ENCODE measurements at regions not wholly inside any gene's neighbourhood (a gene's known extent, or its start where the extent isn't known, plus 50 kb on each side); places are given as distances from the start of the nearest gene placed in this dataset.

GRCh38 chr13:82934000-82934399 lies 948.3 kb downstream of the SLITRK1 start:
- DNase-seq, result no peak

- no peak for DNase-seq
These were observed 957.2 kb downstream of the SLITRK1 start for GRCh38 chr13:82925114-82925513.

- DNase-seq, result no peak
These were observed 964.3 kb downstream of the SLITRK1 start for GRCh38 chr13:82917984-82918383.

GRCh38 chr13:82912564-82912963 lies 969.7 kb downstream of the SLITRK1 start:
- DNase-seq, result no peak

- DNase-seq, result no peak
These were observed 977.2 kb downstream of the SLITRK1 start for GRCh38 chr13:82905071-82905470.

GRCh38 chr13:82900453-82900852 lies 981.8 kb downstream of the SLITRK1 start:
- no peak for DNase-seq

GRCh38 chr13:82898586-82898985 lies 983.7 kb downstream of the SLITRK1 start:
- DNase-seq, result no peak

GRCh38 chr13:82879921-82880320 lies 1002.4 kb downstream of the SLITRK1 start:
- DNase-seq, result no peak

GRCh38 chr13:82878536-82878935 lies 1003.7 kb downstream of the SLITRK1 start:
- DNase-seq, result no peak

GRCh38 chr13:82867284-82867683 lies 1015.0 kb downstream of the SLITRK1 start:
- no peak for DNase-seq

GRCh38 chr13:82850644-82851043 lies 1031.6 kb downstream of the SLITRK1 start:
- DNase-seq, result no peak

GRCh38 chr13:82848766-82849165 lies 1033.5 kb downstream of the SLITRK1 start:
- DNase-seq, result no peak

- DNase-seq, result no peak
These were observed 1034.7 kb downstream of the SLITRK1 start for GRCh38 chr13:82847595-82847994.

GRCh38 chr13:82833923-82834322 lies 1048.4 kb downstream of the SLITRK1 start:
- DNase-seq, result no peak

- no peak for DNase-seq
These were observed 1053.2 kb downstream of the SLITRK1 start for GRCh38 chr13:82829040-82829439.

GRCh38 chr13:82827724-82828123 lies 1054.5 kb downstream of the SLITRK1 start:
- DNase-seq, result no peak

- no peak for DNase-seq
These were observed 1059.3 kb downstream of the SLITRK1 start for GRCh38 chr13:82822935-82823334.

- no peak for DNase-seq
These were observed 1065.1 kb downstream of the SLITRK1 start for GRCh38 chr13:82817133-82817532.

- DNase-seq, result no peak
These were observed 1066.5 kb downstream of the SLITRK1 start for GRCh38 chr13:82815791-82816190.

GRCh38 chr13:82803341-82803740 lies 1078.9 kb downstream of the SLITRK1 start:
- DNase-seq, result no peak

GRCh38 chr13:82802528-82802927 lies 1079.7 kb downstream of the SLITRK1 start:
- no peak for DNase-seq

GRCh38 chr13:82800391-82800790 lies 1081.9 kb downstream of the SLITRK1 start:
- DNase-seq, result no peak

- DNase-seq, result no peak
These were observed 1084.4 kb downstream of the SLITRK1 start for GRCh38 chr13:82797876-82798275.

- DNase-seq, result no peak
These were observed 1091.2 kb downstream of the SLITRK1 start for GRCh38 chr13:82791035-82791434.

GRCh38 chr13:82772816-82773215 lies 1109.5 kb downstream of the SLITRK1 start:
- DNase-seq, result no peak

- DNase-seq, result no peak
These were observed 1115.4 kb downstream of the SLITRK1 start for GRCh38 chr13:82766732-82767321.

All from DMS79 treated with DMSO at 0.1 percent for 48 hours (cell line).